ENCODE measurements at regions not wholly inside any gene's neighbourhood (a gene's known extent, or its start where the extent isn't known, plus 50 kb on each side); places are given as distances from the start of the nearest gene placed in this dataset.
"Not testable (repeated sequence)": the region's sequence is repeated elsewhere in the genome, so short reads cannot be mapped to it uniquely, and the experiment has no call there.

GRCh38 chr2:37575780-37576179 is 95.7 kb downstream of the CDC42EP3 start:
- Histone ChIP-seq H3K36me3 (ENCODE audit: control insufficient read depth in 3 of 3, insufficient read depth in 3 of 3, low read length in 3 of 3) (no peaks in the 10 kb centered on the region), H3K27me3 (ENCODE audit: control insufficient read depth in 3 of 3, insufficient read depth in 3 of 3, low read length in 3 of 3) (no peaks in the 10 kb centered on the region), H3K9me3 (ENCODE audit: control insufficient read depth in 3 of 3, low read length in 3 of 3) (no peaks in the 10 kb centered on the region), H3K27ac (ENCODE audit: low read depth, low read length) (no peak overlapping the region), H3K4me3 (ENCODE audit: low read length in 3 of 3) (no peak overlapping the region), H3K9ac (ENCODE audit: low read depth in 1 of 3, low read length in 3 of 3) (no peak overlapping the region), H3K4me1 (ENCODE audit: control insufficient read depth in 3 of 3, insufficient read depth in 3 of 3, low read length in 3 of 3) (peaks cover 0 to 4% (median 4%) of the 10 kb centered on the region in 3 donors)

- not testable (repeated sequence) for H3K36me3 ChIP-seq (ENCODE audit: control insufficient read depth in 3 of 3, insufficient read depth in 3 of 3, low read length in 3 of 3); H3K9ac ChIP-seq (ENCODE audit: low read depth in 1 of 3, low read length in 3 of 3); H3K4me3 ChIP-seq (ENCODE audit: low read length in 3 of 3); H3K9me3 ChIP-seq (ENCODE audit: control insufficient read depth in 3 of 3, low read length in 3 of 3); H3K4me1 ChIP-seq (ENCODE audit: control insufficient read depth in 3 of 3, insufficient read depth in 3 of 3, low read length in 3 of 3); H3K27me3 ChIP-seq (ENCODE audit: control insufficient read depth in 3 of 3, insufficient read depth in 3 of 3, low read length in 3 of 3); H3K27ac ChIP-seq (ENCODE audit: low read depth, low read length)
Observed at GRCh38 chr2:37576194-37576593, 95.2 kb downstream of the CDC42EP3 start.

DNA sequence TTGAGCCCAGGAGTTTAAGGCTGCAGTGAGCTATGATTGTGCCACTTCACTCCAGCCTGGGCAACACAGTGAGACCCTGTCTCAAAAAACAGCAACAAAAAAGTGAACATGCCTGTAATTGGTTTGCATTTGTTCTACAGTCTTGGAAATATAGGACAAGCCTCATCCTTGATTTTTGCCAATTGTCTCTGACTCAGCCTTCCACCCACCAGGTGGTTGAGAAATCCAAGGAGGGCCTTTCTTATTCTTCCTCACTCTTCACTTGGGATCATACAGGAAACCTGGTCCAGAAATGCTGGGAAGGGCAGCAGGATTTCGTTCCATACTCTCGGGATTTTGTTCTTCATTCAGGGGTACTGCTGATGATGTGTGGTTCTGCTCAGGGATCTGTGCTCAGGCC is 94.6 kb downstream of the CDC42EP3 start:
- Histone ChIP-seq H3K9ac (ENCODE audit: low read depth in 1 of 3, low read length in 3 of 3) (no peak overlapping the region), H3K36me3 (ENCODE audit: control insufficient read depth in 3 of 3, insufficient read depth in 3 of 3, low read length in 3 of 3) (no peaks in the 10 kb centered on the region), H3K27ac (ENCODE audit: low read depth, low read length) (no peak overlapping the region), H3K9me3 (ENCODE audit: control insufficient read depth in 3 of 3, low read length in 3 of 3) (no peaks in the 10 kb centered on the region), H3K4me3 (ENCODE audit: low read length in 3 of 3) (no peak overlapping the region), H3K27me3 (ENCODE audit: control insufficient read depth in 3 of 3, insufficient read depth in 3 of 3, low read length in 3 of 3) (no peaks in the 10 kb centered on the region), H3K4me1 (ENCODE audit: control insufficient read depth in 3 of 3, insufficient read depth in 3 of 3, low read length in 3 of 3) (no peaks in the 10 kb centered on the region)

- no peak overlapping the region for H3K9ac ChIP-seq (ENCODE audit: low read depth in 1 of 3, low read length in 3 of 3)
- H3K27ac ChIP-seq (ENCODE audit: low read depth, low read length), result no peak overlapping the region
- no peaks in the 10 kb centered on the region for H3K36me3 ChIP-seq (ENCODE audit: control insufficient read depth in 3 of 3, insufficient read depth in 3 of 3, low read length in 3 of 3)
- H3K4me3 ChIP-seq (ENCODE audit: low read length in 3 of 3), result no peak overlapping the region
- H3K27me3 ChIP-seq (ENCODE audit: control insufficient read depth in 3 of 3, insufficient read depth in 3 of 3, low read length in 3 of 3), result no peaks in the 10 kb centered on the region
- no peaks in the 10 kb centered on the region for H3K9me3 ChIP-seq (ENCODE audit: control insufficient read depth in 3 of 3, low read length in 3 of 3)
- H3K4me1 ChIP-seq (ENCODE audit: control insufficient read depth in 3 of 3, insufficient read depth in 3 of 3, low read length in 3 of 3), result peaks cover 3 to 8% (median 7%) of the 10 kb centered on the region in 3 donors
Observed at GRCh38 chr2:37579192-37579713, 92.2 kb downstream of the CDC42EP3 start.

DNA sequence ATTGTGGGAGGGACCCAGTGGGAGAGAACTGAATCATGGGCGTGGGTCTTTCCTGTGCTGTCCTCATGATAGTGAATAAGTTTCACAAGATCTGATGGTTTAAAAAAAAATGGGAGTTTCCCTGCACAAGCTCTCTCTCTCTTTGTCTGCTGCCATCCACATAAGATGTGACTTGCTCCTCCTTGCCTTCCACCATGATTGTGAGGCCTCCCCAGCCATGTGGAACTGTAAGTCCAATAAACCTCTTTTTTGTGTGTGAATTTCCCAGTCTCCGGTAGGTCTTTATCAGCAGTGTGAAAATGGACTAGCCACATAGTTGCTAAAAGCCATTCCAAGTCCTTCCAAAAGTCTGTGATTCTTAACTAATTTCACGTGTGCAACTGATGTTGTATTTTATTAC is 91.5 kb downstream of the CDC42EP3 start:
- not testable (repeated sequence) for H3K9me3 ChIP-seq (ENCODE audit: control insufficient read depth in 3 of 3, low read length in 3 of 3); H3K9ac ChIP-seq (ENCODE audit: low read depth in 1 of 3, low read length in 3 of 3); H3K4me3 ChIP-seq (ENCODE audit: low read length in 3 of 3); H3K27ac ChIP-seq (ENCODE audit: low read depth, low read length); H3K27me3 ChIP-seq (ENCODE audit: control insufficient read depth in 3 of 3, insufficient read depth in 3 of 3, low read length in 3 of 3); H3K4me1 ChIP-seq (ENCODE audit: control insufficient read depth in 3 of 3, insufficient read depth in 3 of 3, low read length in 3 of 3); H3K36me3 ChIP-seq (ENCODE audit: control insufficient read depth in 3 of 3, insufficient read depth in 3 of 3, low read length in 3 of 3)

DNA sequence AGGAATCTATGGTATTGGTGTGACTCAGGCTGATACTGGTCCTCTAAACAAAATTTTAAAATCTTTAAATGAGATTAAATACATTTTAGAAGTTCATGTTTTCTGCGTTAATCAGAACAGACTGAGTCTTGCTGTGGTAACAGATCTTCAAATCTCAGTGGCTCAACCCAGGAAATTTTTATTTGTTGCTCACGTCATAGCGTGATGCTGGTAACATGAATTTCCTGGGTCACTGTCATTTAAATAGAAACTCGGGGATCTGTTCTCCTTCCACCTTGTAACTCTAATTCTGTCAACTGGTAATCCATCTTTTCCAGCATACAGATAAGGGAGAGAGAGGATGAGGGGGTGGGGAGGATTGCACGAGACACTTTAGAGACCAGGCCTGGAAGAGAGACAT is 90.0 kb downstream of the CDC42EP3 start:
- Histone ChIP-seq H3K27ac (ENCODE audit: low read depth, low read length) (no peak overlapping the region), H3K4me3 (ENCODE audit: low read length in 3 of 3) (no peak overlapping the region), H3K9me3 (ENCODE audit: control insufficient read depth in 3 of 3, low read length in 3 of 3) (no peaks in the 10 kb centered on the region), H3K9ac (ENCODE audit: low read depth in 1 of 3, low read length in 3 of 3) (no peak overlapping the region), H3K4me1 (ENCODE audit: control insufficient read depth in 3 of 3, insufficient read depth in 3 of 3, low read length in 3 of 3) (peaks cover 14 to 19% (median 17%) of the 10 kb centered on the region in 3 donors), H3K27me3 (ENCODE audit: control insufficient read depth in 3 of 3, insufficient read depth in 3 of 3, low read length in 3 of 3) (no peaks in the 10 kb centered on the region), H3K36me3 (ENCODE audit: control insufficient read depth in 3 of 3, insufficient read depth in 3 of 3, low read length in 3 of 3) (no peaks in the 10 kb centered on the region)

DNA sequence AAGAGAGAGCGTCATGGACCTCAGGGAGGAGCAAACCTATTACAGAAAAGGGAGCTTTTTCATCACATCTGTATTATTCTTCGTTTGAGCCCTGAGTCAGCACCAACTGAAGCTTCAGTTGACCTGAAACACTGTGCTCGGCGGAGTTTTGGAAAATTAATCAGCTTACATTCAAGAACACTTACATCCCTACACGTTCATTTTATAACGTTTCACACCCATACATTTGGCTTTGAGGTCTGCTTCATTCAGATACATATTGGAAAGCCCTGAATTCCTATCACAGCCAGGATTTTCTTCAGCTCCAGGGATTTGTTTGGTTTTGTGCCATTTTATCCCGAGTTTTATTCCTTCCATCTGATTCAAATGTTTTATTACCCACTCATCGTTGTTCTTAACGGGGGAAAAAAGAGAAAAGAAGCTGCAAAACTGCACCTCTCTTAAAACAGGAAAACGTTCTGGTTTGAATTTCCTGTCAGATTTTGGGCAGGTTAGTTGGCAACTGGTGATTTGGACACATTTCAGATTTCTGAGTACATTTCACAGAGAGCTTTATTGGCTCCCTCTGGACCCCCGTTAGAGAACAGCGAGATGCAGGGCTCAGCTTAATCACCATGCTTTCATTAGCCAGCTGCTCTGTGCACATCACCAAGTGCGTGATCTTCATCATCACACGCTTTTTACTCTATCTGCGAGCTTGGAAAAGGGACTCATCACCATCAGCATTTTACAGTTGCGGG is 88.8 kb downstream of the CDC42EP3 start:
- Histone ChIP-seq H3K27me3 (ENCODE audit: control insufficient read depth in 3 of 3, insufficient read depth in 3 of 3, low read length in 3 of 3) (no peaks in the 10 kb centered on the region), H3K36me3 (ENCODE audit: control insufficient read depth in 3 of 3, insufficient read depth in 3 of 3, low read length in 3 of 3) (no peaks in the 10 kb centered on the region), H3K9ac (ENCODE audit: low read depth in 1 of 3, low read length in 3 of 3) (no peak overlapping the region), H3K27ac (ENCODE audit: low read depth, low read length) (no peak overlapping the region), H3K4me1 (ENCODE audit: control insufficient read depth in 3 of 3, insufficient read depth in 3 of 3, low read length in 3 of 3) (peaks cover 17 to 25% (median 22%) of the 10 kb centered on the region in 3 donors), H3K4me3 (ENCODE audit: low read length in 3 of 3) (no peak overlapping the region), H3K9me3 (ENCODE audit: control insufficient read depth in 3 of 3, low read length in 3 of 3) (no peaks in the 10 kb centered on the region)

- peaks cover 17 to 28% (median 22%) of the 10 kb centered on the region in 3 donors for H3K4me1 ChIP-seq (ENCODE audit: control insufficient read depth in 3 of 3, insufficient read depth in 3 of 3, low read length in 3 of 3)
Observed at GRCh38 chr2:37583402-37583801, 88.0 kb downstream of the CDC42EP3 start.

GRCh38 chr2:37583867-37584266 is 87.6 kb downstream of the CDC42EP3 start:
- Histone ChIP-seq H3K36me3 (ENCODE audit: control insufficient read depth in 3 of 3, insufficient read depth in 3 of 3, low read length in 3 of 3) (no peaks in the 10 kb centered on the region), H3K4me3 (ENCODE audit: low read length in 3 of 3) (no peak overlapping the region), H3K9ac (ENCODE audit: low read depth in 1 of 3, low read length in 3 of 3) (no peak overlapping the region), H3K4me1 (ENCODE audit: control insufficient read depth in 3 of 3, insufficient read depth in 3 of 3, low read length in 3 of 3) (peaks cover 17 to 31% (median 22%) of the 10 kb centered on the region in 3 donors), H3K9me3 (ENCODE audit: control insufficient read depth in 3 of 3, low read length in 3 of 3) (no peaks in the 10 kb centered on the region), H3K27ac (ENCODE audit: low read depth, low read length) (no peak overlapping the region), H3K27me3 (ENCODE audit: control insufficient read depth in 3 of 3, insufficient read depth in 3 of 3, low read length in 3 of 3) (no peaks in the 10 kb centered on the region)

More at GRCh38 chr2:37583402-37583801, 88.0 kb downstream of the CDC42EP3 start:
- Histone ChIP-seq H3K4me3 (ENCODE audit: low read length in 3 of 3) (no peak overlapping the region), H3K27ac (ENCODE audit: low read depth, low read length) (no peak overlapping the region), H3K27me3 (ENCODE audit: control insufficient read depth in 3 of 3, insufficient read depth in 3 of 3, low read length in 3 of 3) (no peaks in the 10 kb centered on the region), H3K9me3 (ENCODE audit: control insufficient read depth in 3 of 3, low read length in 3 of 3) (no peaks in the 10 kb centered on the region), H3K36me3 (ENCODE audit: control insufficient read depth in 3 of 3, insufficient read depth in 3 of 3, low read length in 3 of 3) (no peaks in the 10 kb centered on the region), H3K9ac (ENCODE audit: low read depth in 1 of 3, low read length in 3 of 3) (no peak overlapping the region)

DNA sequence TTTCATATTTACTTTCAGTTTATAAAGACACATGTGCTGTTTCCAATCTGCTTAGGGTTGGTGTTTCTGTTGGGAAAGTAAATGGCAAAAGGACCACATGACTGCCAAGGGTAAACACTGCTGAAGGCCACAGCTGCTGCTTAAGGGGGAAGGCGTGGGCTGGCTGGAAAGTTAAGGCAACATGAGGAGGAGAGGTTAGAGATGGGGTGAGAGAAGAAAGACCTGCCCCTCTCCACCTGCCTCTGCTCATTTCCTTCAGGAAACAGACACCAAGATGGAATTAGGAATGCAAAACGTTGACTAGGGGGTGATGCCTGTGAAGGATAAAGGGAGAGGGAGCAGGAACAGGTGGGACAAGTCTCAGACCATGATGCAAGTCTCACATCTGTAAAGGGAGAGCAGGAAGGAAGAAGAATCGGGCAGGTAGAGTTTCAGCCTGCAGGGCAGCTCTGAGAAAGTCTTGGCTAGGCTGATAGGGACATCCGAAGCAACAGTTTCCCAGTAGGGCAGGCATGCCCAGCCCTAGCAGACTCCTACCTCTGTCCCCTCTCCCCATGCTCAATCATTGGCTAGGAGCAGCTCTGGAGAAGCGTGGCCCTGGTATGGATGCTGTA is 86.0 kb downstream of the CDC42EP3 start:
- no peak overlapping the region for H3K9ac ChIP-seq (ENCODE audit: low read depth in 1 of 3, low read length in 3 of 3)

More for the DNA sequence above, 86.0 kb downstream of the CDC42EP3 start:
- Histone ChIP-seq H3K9me3 (ENCODE audit: control insufficient read depth in 3 of 3, low read length in 3 of 3) (no peaks in the 10 kb centered on the region), H3K4me3 (ENCODE audit: low read length in 3 of 3) (peak overlapping the region in 1 of 3 donors; percentile 8), H3K27me3 (ENCODE audit: control insufficient read depth in 3 of 3, insufficient read depth in 3 of 3, low read length in 3 of 3) (no peaks in the 10 kb centered on the region), H3K36me3 (ENCODE audit: control insufficient read depth in 3 of 3, insufficient read depth in 3 of 3, low read length in 3 of 3) (no peaks in the 10 kb centered on the region), H3K4me1 (ENCODE audit: control insufficient read depth in 3 of 3, insufficient read depth in 3 of 3, low read length in 3 of 3) (peaks cover 27 to 37% (median 28%) of the 10 kb centered on the region in 3 donors), H3K27ac (ENCODE audit: low read depth, low read length) (no peak overlapping the region)
